K562 (cell line): ENCODE measurements at regions not wholly inside any gene's neighbourhood (a gene's known extent, or its start where the extent isn't known, plus 50 kb on each side); places are given as distances from the start of the nearest gene placed in this dataset.

Experiments used
- ATAC-seq: fragments of 200-7000 bp; cut with Tn5 transposase; 3 replicates; pipeline ENCODE4 v1.9.1; 2020; ENCODE audit warnings: moderate library complexity
- BruUV-seq: library from RNA; stranded (reverse); fragments of 400-500 nt; replicated peaks from 2 replicates; lab custom pipeline; 2021; lab: Mats Ljungman, UMichigan
- CTCF ChIA-PET: fragments of 300-600 bp; formaldehyde crosslinking; extraction: SDS; loops from one replicate; lab custom pipeline; 2021; ENCODE audit warnings: low intra/inter-chr PET ratio; lab: Yijun Ruan, JAX
- POLR2A ChIA-PET: fragments of 300-600, 350-650 bp; sonication (Branson Sonifier 250); formaldehyde crosslinking; extraction: SDS; loops from one replicate; lab custom pipeline; 2021; ENCODE audit warnings: antibody characterized with exemption, inconsistent platforms; lab: Yijun Ruan, JAX
- DNase-seq, 4 experiments: peaks; one replicate each; pipeline versions ENCODE4 v3.0.0 to v3.0.0-alpha.2; 2011 to 2018; ENCODE audit warnings: low spot score in 3 of 4, mixed read lengths in 3 of 4; ENCODE audit errors: extremely low read depth in 1 of 4
- FAIRE-seq: peaks from 2 replicates; lab custom pipeline; 2011; peaks lifted over from hg19 to GRCh38; lab: Jason Lieb, UNC
- H2AFZ ChIP-seq: 2 replicates; pipeline ENCODE4 v1.6.0; 2011; ENCODE audit warnings: low read depth, low read length, control low read depth, inconsistent platforms
- H3K27ac ChIP-seq: fragments of 200-600 bp; 3 replicates; pipeline ENCODE4 v1.8.0; 2011; ENCODE audit warnings: low read depth, mild to moderate bottlenecking, control low read depth, inconsistent platforms, low read length, moderate library complexity, mixed read lengths; ENCODE audit errors: extremely low read depth
- H3K27me3 ChIP-seq, 2 experiments: fragments of 300-600 bp in 1 of 2; 2 replicates in 1 of 2; 3 replicates in 1 of 2; pipeline versions ENCODE4 v1.6.0 to v1.8.0; 2011; ENCODE audit warnings: inconsistent platforms in 2 of 2, low read length in 2 of 2, mild to moderate bottlenecking in 1 of 2, mixed read lengths in 1 of 2, moderate library complexity in 1 of 2; ENCODE audit not compliant: control insufficient read depth in 2 of 2, insufficient read depth in 2 of 2
- H3K36me3 ChIP-seq: fragments of 300-600 bp; 3 replicates; pipeline ENCODE4 v1.8.0; 2011; ENCODE audit warnings: mild to moderate bottlenecking, low read length, inconsistent platforms; ENCODE audit not compliant: control insufficient read depth, insufficient read depth
- H3K4me1 ChIP-seq, 2 experiments: fragments of 200-600 bp in 1 of 2; replicated peaks in 1 of 2; 2 replicates in 1 of 2; 3 replicates in 1 of 2; pipeline versions ENCODE4 v1.5.1 to v1.8.0; 2011; ENCODE audit warnings: inconsistent platforms in 2 of 2, low read length in 2 of 2, mild to moderate bottlenecking in 1 of 2, mixed read lengths in 1 of 2, moderate library complexity in 1 of 2; ENCODE audit not compliant: control insufficient read depth in 2 of 2, insufficient read depth in 2 of 2
- H3K4me2 ChIP-seq: 2 replicates; pipeline ENCODE4 v1.6.1; 2011; ENCODE audit warnings: low read length, control low read depth, inconsistent platforms, mixed read lengths; ENCODE audit not compliant: insufficient read depth
- H3K4me3 ChIP-seq: fragments of 200-600 bp; sonication (generic), shearing (Covaris generic); 2 replicates; pipeline ENCODE4 v1.5.1; 2016; ENCODE audit warnings: control low read depth, inconsistent platforms
- H3K79me2 ChIP-seq: fragments of 200-600 bp; 3 replicates; pipeline ENCODE4 v1.8.0; 2011; ENCODE audit warnings: low read length, inconsistent platforms; ENCODE audit not compliant: control insufficient read depth, insufficient read depth
- H3K9ac ChIP-seq, 2 experiments: 2 replicates each; pipeline versions ENCODE4 v1.6.0 to v1.6.1; 2011; ENCODE audit warnings: low read depth in 2 of 2, low read length in 2 of 2, control low read depth in 1 of 2, inconsistent platforms in 1 of 2, mild to moderate bottlenecking in 1 of 2, mixed read lengths in 1 of 2; ENCODE audit not compliant: insufficient read depth in 1 of 2
- H3K9me1 ChIP-seq: one replicate; pipeline ENCODE4 v1.6.0; 2011; ENCODE audit warnings: inconsistent platforms, mild to moderate bottlenecking, low read length, moderate library complexity; ENCODE audit not compliant: control insufficient read depth, insufficient read depth
- H3K9me3 ChIP-seq: replicated peaks from 2 replicates; pipeline ENCODE4 v1.5.1; 2011; ENCODE audit warnings: low read depth, low read length, inconsistent platforms; ENCODE audit not compliant: control insufficient read depth, insufficient read depth
- H4K20me1 ChIP-seq: replicated peaks from 2 replicates; pipeline ENCODE4 v1.6.1; 2011; ENCODE audit warnings: low read length, inconsistent platforms, mixed read lengths; ENCODE audit not compliant: control insufficient read depth, insufficient read depth
- BACH1 ChIP-seq: fragments of 200-800 bp; sonication (Bioruptor generic); IDR thresholded peaks from 2 replicates; pipeline ENCODE4 v1.6.1; 2016; ENCODE audit warnings: missing genetic modification characterization, missing compliant biosample characterization
- BCLAF1 ChIP-seq, 2 experiments: fragments of 450-650 bp in 1 of 2; IDR thresholded peaks; 2 replicates each; pipeline ENCODE4 v1.6.1; 2011 to 2017; ENCODE audit warnings: low read depth in 2 of 2, antibody characterized with exemption in 1 of 2, borderline replicate concordance in 1 of 2, low read length in 1 of 2, mild to moderate bottlenecking in 1 of 2, mixed read lengths in 1 of 2; ENCODE audit not compliant: control insufficient read depth in 1 of 2
- BRD9 ChIP-seq: fragments of 450-650 bp; IDR thresholded peaks from 2 replicates; pipeline ENCODE4 v1.6.1; 2018; ENCODE audit warnings: low read depth; ENCODE audit not compliant: partially characterized antibody
- CHD2 ChIP-seq: IDR thresholded peaks from 2 replicates; pipeline ENCODE4 v1.6.1; 2011; ENCODE audit warnings: low read depth, low read length
- KLF16 ChIP-seq: IDR thresholded peaks from 2 replicates; pipeline ENCODE4 v1.6.1; 2016; ENCODE audit warnings: antibody characterized with exemption
- MYNN ChIP-seq, 2 experiments: sonication (generic); formaldehyde crosslinking in 1 of 2; IDR thresholded peaks; 2 replicates each; pipeline versions ENCODE4 v1.5.0 to v1.6.1; 2016 to 2020; ENCODE audit warnings: antibody characterized with exemption in 1 of 2, missing genetic modification reagents in 1 of 2
- NKRF ChIP-seq: fragments of 450-650 bp; IDR thresholded peaks from 2 replicates; pipeline ENCODE4 v1.6.1; 2016; ENCODE audit warnings: borderline replicate concordance
- NUFIP1 ChIP-seq: fragments of 450-650 bp; IDR thresholded peaks from 2 replicates; pipeline ENCODE4 v1.6.1; 2018; ENCODE audit not compliant: partially characterized antibody
- POLR3G ChIP-seq: IDR thresholded peaks from 2 replicates; pipeline ENCODE4 v1.6.1; 2011; ENCODE audit not compliant: insufficient read length, insufficient replicate concordance; ENCODE audit errors: extremely low read depth
- PTBP1 ChIP-seq: fragments of 200-400 bp; formaldehyde crosslinking; IDR thresholded peaks from 2 replicates; pipeline ENCODE4 v1.6.1; 2017; ENCODE audit warnings: low read depth, low read length
- TCF7 ChIP-seq: sonication (generic); IDR thresholded peaks from 2 replicates; pipeline ENCODE4 v1.6.1; 2016; ENCODE audit warnings: antibody characterized with exemption, borderline replicate concordance
- ZNF121 ChIP-seq: sonication (generic); formaldehyde crosslinking; conservative IDR thresholded peaks from 2 replicates; pipeline ENCODE4 v1.8.0; 2022; ENCODE audit warnings: missing genetic modification reagents
- ZNF507 ChIP-seq: conservative IDR thresholded peaks from 2 replicates; pipeline ENCODE4 v1.6.1; 2017; ENCODE audit warnings: missing genetic modification characterization, missing compliant biosample characterization
- ZNF668 ChIP-seq: fragments of 250-450 bp; sonication (Bioruptor Pico); IDR thresholded peaks from 2 replicates; pipeline ENCODE4 v1.8.0; 2022; ENCODE audit warnings: mild to moderate bottlenecking, inconsistent platforms
- ZNF717 ChIP-seq: fragments of 250-450 bp; sonication (Bioruptor Pico); IDR thresholded peaks from 2 replicates; pipeline ENCODE4 v1.5.0; 2021
- ZNF766 ChIP-seq: fragments of 200-800 bp; sonication (Bioruptor generic); conservative IDR thresholded peaks from 2 replicates; pipeline ENCODE4 v1.6.1; 2016; ENCODE audit warnings: missing genetic modification characterization, missing compliant biosample characterization
- WGBS: fragments of 100-300 bp; shearing (Covaris generic); methylation state at CpG from one replicate; pipeline ENCODE4 v1.1.6; 2016; ENCODE audit warnings: low coverage, mixed read lengths; ENCODE audit not compliant: insufficient coverage; ENCODE audit errors: missing lambda C conversion rate; 5-methylcytosine and 5-hydroxymethylcytosine counted together
- in situ Hi-C: fragments of 300-500 bp; cut with MboI; formaldehyde crosslinking; loops from 4 replicates; pipeline ENCODE4 v1.15.0; 2018; ENCODE audit warnings: inconsistent platforms, mixed read lengths
- intact Hi-C: fragments of 100-400 bp; cut with micrococcal nuclease; formaldehyde crosslinking; loops from 2 replicates; pipeline ENCODE4 v1.14.2; 2022

- Histone ChIP-seq H3K79me2 (no peaks in the 10 kb centered on the region), H3K36me3 (no peaks in the 10 kb centered on the region), H4K20me1 (peaks cover 3% of the 10 kb centered on the region; the same call in 1 of the 2 replicates), H2AFZ (no peak overlapping the region), H3K27me3 (no peaks in the 10 kb centered on the region; a peak in 1 of 5 replicates), H3K9ac (no peak overlapping the region), H3K27ac (no peak overlapping the region), H3K9me1 (no peaks in the 10 kb centered on the region), H3K4me1 (no peaks in the 10 kb centered on the region), H3K4me3 (no peak overlapping the region), H3K4me2 (no peak overlapping the region), H3K9me3 (no peaks in the 10 kb centered on the region)
- BruUV-seq: no TSS peak
- POLR2A ChIA-PET: interaction anchor here (0.6 kb wide), 1 partner anchor 1657 kb away, joined by 3 read pairs; no protein-coding TSS in a partner anchor
- WGBS: 0% methylated on average over 4 of the region's 4 CpGs
- in situ Hi-C loops: no loop called here
- DNase-seq (no peak), FAIRE-seq (no peak), ATAC-seq (no peak)
- intact Hi-C loops: loop anchor here (10.0 kb wide), 1 partner anchor 194 kb away; no protein-coding TSS in a partner anchor
- CTCF ChIA-PET: no interaction called here
- TF ChIP-seq BRD9: no peak
- TF ChIP-seq ZNF668 (CRISPR knock-in tag): no peak
- TF ChIP-seq BACH1 (tag): no peak
- TF ChIP-seq ZNF766 (CRISPR knock-in tag): no peak
- no peak for TF ChIP-seq ZNF121
- TF ChIP-seq BCLAF1 (IDR thresholded peaks at IDR 0.05; ENCODE audit: borderline replicate concordance in 1 of 2, control insufficient read depth in 1 of 2, low read depth in 2 of 2, low read length in 1 of 2): no peak
- no peak for TF ChIP-seq ZNF717 (CRISPR knock-in tag)
- TF ChIP-seq NUFIP1: no peak
- TF ChIP-seq POLR3G: no peak
- TF ChIP-seq TCF7: no peak
- TF ChIP-seq CHD2: no peak
- no peak for TF ChIP-seq ZNF507 (tag)
- no peak for TF ChIP-seq PTBP1
- TF ChIP-seq KLF16: no peak
- TF ChIP-seq NKRF: no peak
- TF ChIP-seq MYNN (IDR thresholded peaks at IDR 0.05): no peak
- TF ChIP-seq MYNN (CRISPR knock-in tag; IDR thresholded peaks at IDR 0.05): no peak
Measured at GRCh38 chr20:57849121-57849520, 139.3 kb upstream of the PMEPA1 start.
